Kidney epithelial cell (primary cell): ENCODE measurements at regions not wholly inside any gene's neighbourhood (a gene's known extent, or its start where the extent isn't known, plus 50 kb on each side); places are given as distances from the start of the nearest gene placed in this dataset.

Source experiments
- DNase-seq: peaks from one replicate; pipeline ENCODE4 v3.0.0-alpha.2; 2010; ENCODE audit warnings: low read depth
- H3K27me3 ChIP-seq: 2 replicates; pipeline ENCODE4 v1.6.0; 2011; ENCODE audit warnings: low read length; ENCODE audit not compliant: control insufficient read depth, insufficient read depth
- H3K36me3 ChIP-seq: 2 replicates; pipeline ENCODE4 v1.5.1; 2011; ENCODE audit warnings: low read length; ENCODE audit not compliant: control insufficient read depth, insufficient read depth
- H3K4me3 ChIP-seq: 2 replicates; pipeline ENCODE4 v1.5.1; 2011; ENCODE audit warnings: low read depth, mild to moderate bottlenecking, control low read depth, low read length
- CTCF ChIP-seq: IDR thresholded peaks from 2 replicates; pipeline ENCODE4 v1.5.1; 2011; ENCODE audit warnings: mild to moderate bottlenecking, moderate library complexity, low read length, control low read depth, inconsistent platforms; ENCODE audit not compliant: insufficient read depth, poor library complexity, severe bottlenecking

GRCh38 chr2:142599504-142599903 is 278.0 kb upstream of the KYNU start:
- no peaks in the 10 kb centered on the region for H3K27me3 ChIP-seq
- H3K36me3 ChIP-seq: no peaks in the 10 kb centered on the region
- H3K4me3 ChIP-seq: no peak overlapping the region
- no peak for DNase-seq
- no peak for TF ChIP-seq CTCF

- H3K4me3 ChIP-seq: no peak overlapping the region
- no peak for TF ChIP-seq CTCF
- DNase-seq: no peak
- H3K27me3 ChIP-seq: no peaks in the 10 kb centered on the region
- no peaks in the 10 kb centered on the region for H3K36me3 ChIP-seq
These were observed 278.6 kb upstream of the KYNU start for GRCh38 chr2:142598846-142599245.

GRCh38 chr2:142596334-142597088 is 281.0 kb upstream of the KYNU start:
- peak; percentile 14 for DNase-seq

GRCh38 chr2:142594935-142595334 is 282.5 kb upstream of the KYNU start:
- no peak for DNase-seq
- Histone ChIP-seq H3K36me3 (no peaks in the 10 kb centered on the region), H3K4me3 (no peak overlapping the region), H3K27me3 (no peaks in the 10 kb centered on the region)
- TF ChIP-seq CTCF: no peak

More at GRCh38 chr2:142596334-142597088, 281.0 kb upstream of the KYNU start:
- Histone ChIP-seq H3K36me3 (no peaks in the 10 kb centered on the region), H3K27me3 (no peaks in the 10 kb centered on the region), H3K4me3 (no peak overlapping the region)
- no peak for TF ChIP-seq CTCF

GRCh38 chr2:142592171-142592570 is 285.3 kb upstream of the KYNU start:
- no peak for DNase-seq
- no peaks in the 10 kb centered on the region for H3K27me3 ChIP-seq
- no peak overlapping the region for H3K4me3 ChIP-seq
- no peak for TF ChIP-seq CTCF
- no peaks in the 10 kb centered on the region for H3K36me3 ChIP-seq

- no peak for TF ChIP-seq CTCF
- Histone ChIP-seq H3K36me3 (no peaks in the 10 kb centered on the region), H3K4me3 (no peak overlapping the region), H3K27me3 (no peaks in the 10 kb centered on the region)
- no peak for DNase-seq
These were observed 286.0 kb upstream of the KYNU start for GRCh38 chr2:142591420-142591819.
